ELF-1 (cell line): ENCODE measurements at regions not wholly inside any gene's neighbourhood (a gene's known extent, or its start where the extent isn't known, plus 50 kb on each side); places are given as distances from the start of the nearest gene placed in this dataset.
A peak's percentile ranks its signal among the peaks of the same experiment; 100 is the strongest.
"Not testable (repeated sequence)": the region's sequence is repeated elsewhere in the genome, so short reads cannot be mapped to it uniquely, and the experiment has no call there.

Experiments used
- DNase-seq: peaks from one replicate; pipeline ENCODE4 v3.0.0-alpha.2; 2016; ENCODE audit warnings: low read depth, low spot score

GRCh38 chr4:159934602-159935001, 831.7 kb downstream of the RAPGEF2 start:
- not testable (repeated sequence) for DNase-seq

DNA sequence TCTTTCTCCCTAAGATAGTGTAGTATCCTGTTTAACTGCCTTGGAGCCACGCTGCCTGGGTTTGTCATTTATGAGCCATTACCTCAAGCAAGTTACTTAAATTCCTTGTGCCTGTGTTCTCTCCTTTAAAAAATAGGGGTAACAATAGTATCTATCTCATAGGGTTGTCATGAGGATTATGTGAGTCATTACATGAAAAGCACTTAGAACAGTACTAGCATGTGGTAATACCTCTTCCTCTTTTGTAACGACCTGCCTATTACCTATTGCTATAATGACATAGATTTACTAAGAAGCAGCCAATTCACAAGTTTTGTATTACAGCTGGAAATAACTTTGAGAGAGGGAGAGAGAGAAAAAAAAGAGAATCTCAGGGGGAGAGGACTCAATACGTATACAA, 834.7 kb downstream of the RAPGEF2 start:
- no peak for DNase-seq

- not testable (repeated sequence) for DNase-seq
Measured at GRCh38 chr4:159939681-159940080, 836.8 kb downstream of the RAPGEF2 start.

DNA sequence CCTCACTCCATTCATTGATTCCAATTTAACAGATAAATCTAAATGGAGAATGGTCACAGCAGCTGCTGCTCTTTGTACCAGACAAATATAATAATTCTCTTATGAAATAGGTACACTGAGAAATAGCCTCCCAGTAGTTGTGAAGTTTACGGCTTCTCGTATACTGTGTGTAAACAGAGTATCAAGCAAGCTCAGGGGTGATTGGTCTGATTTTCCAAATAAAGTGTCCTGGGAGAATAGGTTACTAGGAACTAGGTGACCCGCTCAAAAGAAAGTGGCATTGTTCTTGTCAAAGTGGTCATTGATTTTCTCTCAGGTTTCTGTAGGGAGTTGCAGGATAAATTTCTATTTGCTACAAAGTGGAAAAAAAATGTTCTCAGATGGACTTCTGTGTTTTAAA, 838.2 kb downstream of the RAPGEF2 start:
- no peak for DNase-seq

GRCh38 chr4:159944477-159944876, 841.6 kb downstream of the RAPGEF2 start:
- no peak for DNase-seq

DNA sequence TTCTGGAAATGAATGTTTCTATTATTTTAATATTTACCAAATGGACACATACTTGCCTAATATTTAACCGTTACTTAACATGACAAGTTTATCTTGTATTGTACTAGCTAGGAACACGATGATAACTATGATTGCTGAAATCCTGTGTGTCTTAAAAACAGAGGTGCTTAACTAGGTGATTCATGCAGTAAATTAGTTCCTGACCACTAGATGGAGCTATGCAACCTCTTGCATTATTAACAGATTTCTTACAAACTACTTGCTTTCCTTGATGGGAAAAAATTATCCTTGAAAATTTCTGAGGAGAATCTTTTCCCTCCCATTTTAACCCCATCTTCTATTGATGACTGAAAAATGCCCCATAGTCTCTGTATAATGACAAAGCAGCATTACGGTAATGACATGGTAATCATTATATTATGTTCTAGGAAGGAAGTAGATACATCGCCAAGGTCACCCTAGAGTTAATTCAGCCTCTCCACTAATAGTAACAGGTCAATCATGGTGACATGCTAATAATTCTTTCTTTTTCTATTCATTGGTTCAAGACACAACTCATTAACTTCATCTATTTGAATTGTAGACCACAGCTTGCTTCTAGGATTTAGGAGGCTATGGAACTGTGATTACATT, 844.2 kb downstream of the RAPGEF2 start:
- no peak for DNase-seq

- DNase-seq = peak; percentile 14
Measured at GRCh38 chr4:159950707-159951106, 847.8 kb downstream of the RAPGEF2 start.

DNA sequence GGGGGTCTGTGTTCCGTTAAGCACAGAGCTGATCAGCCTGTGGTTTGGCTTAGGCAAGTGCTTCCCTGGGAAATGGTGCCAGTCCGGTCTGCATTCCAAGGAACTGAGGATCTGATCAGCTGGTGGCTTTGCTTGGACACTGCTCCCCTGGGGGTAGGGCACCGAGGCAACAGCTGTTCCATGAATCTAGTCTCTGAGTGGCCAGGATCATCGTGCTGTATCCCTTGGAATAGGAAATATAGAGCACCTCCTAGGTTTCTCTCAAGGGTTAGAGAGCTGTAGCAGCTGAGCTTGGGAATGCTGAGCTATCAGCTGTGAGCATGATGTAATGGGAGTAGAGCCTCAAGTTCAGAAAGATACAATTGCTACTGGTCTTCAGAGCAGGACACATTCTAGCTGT, 863.9 kb downstream of the RAPGEF2 start:
- DNase-seq = no peak

DNA sequence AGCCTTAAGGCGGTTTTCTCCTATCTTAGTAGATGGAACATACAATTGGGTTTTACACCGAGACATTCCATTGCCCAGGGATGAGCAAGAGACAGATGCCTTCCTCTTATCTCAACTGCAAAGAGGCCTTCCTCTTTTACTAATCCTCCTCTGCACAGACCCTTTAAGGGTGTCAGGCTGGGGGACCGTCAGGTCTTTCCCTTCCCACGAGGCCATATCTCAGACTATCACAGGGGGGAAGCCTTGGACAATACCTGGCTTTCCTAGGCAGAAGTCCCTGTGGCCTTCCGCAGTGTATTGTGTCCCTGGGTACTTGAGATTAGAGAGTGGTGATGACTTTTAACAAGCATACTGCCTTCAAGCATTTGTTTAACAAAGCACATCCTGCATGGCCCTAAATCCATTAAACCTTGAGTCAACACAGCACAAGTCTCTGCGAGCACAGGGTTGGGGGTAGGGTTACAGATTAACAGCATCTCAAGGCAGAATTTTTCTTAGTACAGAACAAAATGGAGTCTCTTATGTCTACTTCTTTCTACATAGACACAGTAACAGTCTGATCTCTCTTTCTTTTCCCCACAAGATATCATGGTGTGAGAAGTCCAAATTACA, 874.1 kb downstream of the RAPGEF2 start:
- DNase-seq = peak; percentile 74

DNA sequence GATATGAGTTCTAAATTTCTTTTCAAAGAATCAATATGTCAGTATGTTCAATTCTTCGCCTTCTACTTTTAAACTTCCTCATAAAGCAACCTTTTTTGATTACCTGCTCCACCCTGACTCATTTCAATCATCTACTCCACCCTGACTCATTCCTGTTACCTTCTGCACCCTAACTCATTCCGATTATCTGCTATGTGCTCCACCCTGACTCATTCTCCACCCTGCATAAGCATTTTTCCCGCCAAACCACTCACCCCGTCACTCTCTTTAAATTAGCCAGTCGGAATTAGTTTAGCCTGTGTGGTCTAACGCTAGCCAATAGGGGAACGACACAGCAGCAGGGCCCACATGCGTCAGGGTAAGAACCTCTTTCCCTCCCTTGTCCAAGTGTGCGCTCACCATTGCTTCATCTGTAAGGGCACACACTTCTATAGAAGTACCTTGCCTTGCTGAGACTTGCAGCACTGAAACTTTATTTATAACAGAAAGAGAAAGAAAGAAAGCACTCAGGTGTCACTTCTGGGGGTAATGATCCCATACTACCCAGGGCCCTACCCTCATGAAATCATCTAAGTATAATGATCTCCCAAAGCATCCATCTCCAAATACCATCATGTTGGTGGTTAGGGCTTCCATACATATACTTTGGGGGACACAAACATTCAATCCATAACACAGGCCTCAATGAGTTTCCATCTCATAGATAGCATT, 875.2 kb downstream of the RAPGEF2 start:
- no peak for DNase-seq

GRCh38 chr4:159979351-159979750, 876.5 kb downstream of the RAPGEF2 start:
- DNase-seq = no peak

- DNase-seq = no peak
Measured at GRCh38 chr4:159979953-159980352, 877.1 kb downstream of the RAPGEF2 start.

DNA sequence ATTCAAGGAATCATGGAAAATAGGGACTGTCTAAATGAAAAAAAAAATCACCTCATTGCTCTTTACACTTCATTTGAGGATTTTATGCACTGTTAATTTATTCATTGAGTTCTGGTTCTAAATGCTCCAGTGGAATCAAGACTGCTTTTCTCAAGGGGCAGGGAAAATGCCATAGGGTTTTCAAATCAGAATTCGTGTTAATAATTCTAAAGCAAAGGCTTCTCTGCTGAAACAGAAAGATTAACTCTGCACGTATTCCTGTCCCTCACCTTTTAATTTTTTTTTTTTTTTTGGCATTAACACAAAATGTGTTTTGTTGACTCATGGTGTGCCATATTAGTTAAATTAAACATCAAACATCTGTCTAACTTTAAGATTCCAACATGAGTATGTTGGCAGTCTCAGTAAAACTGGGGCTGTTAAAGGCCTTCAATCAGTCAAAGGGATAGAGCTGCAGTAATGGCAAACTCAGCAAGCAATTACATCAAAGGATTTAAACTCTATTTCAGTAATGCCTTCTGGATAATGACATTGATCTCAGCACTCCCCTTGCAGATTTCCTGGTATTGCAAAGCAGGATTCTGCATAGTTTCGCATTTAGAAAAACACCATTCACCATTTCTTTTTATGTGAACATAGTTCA, 878.1 kb downstream of the RAPGEF2 start:
- no peak for DNase-seq

- DNase-seq = no peak
Measured at GRCh38 chr4:159981469-159981856, 878.6 kb downstream of the RAPGEF2 start.

DNA sequence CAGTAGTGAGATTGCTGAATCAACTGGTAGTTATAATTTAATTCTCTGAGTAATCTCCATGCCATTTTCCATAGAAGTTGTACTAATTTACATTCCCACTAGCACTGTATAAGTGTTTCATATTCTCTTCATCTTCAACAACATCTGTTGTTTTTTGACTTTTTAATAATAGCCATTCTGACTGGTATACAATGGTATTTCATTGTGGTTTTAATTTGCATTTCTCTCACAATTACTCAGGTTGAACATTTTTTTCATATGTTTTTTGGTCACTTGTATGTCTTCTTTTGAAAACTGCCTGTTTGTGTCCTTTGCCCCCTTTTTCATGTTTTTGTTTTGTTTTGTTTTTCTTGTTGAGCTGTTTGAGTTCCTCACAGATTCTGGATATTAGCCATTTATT, 880.2 kb downstream of the RAPGEF2 start:
- no peak for DNase-seq

DNA sequence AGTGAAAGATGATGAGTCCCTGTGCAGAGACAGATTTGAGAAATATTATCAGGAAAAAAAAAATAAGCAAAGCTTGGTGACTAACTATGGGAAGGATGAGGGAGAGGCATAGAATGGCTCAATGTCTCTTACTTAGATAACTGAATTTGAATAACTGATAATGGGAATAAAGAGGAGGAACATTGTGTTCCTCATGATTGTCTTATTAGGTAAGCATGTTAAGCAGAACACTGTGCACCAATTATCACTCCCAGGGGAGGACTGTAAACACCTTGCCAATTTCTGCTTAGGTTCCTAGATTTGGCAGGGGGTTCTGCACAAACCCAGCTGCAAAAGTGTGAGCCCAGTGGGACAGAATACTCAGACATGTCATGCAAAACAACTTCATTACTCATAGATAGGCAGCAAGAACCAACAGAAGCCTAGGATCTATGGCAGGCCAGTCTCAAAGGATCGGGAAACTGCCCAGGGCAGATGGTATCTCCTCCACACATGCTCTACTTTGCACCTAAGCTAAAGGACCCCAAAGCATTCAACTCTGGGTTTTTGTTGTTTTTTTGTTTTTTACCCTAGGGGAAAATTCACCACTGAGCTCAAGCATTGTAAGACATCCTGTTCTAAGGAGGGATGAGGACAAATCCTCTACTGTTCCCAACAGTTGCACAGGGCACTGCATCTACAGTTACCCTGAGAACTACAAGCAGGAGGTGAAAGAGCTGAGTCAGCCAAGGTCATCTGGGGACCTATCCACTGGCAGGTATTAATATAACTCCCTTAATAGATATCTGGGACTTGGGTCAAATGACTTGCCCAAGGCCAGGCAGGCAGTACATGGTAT, 907.0 kb downstream of the RAPGEF2 start:
- no peak for DNase-seq

- DNase-seq = no peak
Measured at GRCh38 chr4:160019936-160020335, 917.1 kb downstream of the RAPGEF2 start.

DNA sequence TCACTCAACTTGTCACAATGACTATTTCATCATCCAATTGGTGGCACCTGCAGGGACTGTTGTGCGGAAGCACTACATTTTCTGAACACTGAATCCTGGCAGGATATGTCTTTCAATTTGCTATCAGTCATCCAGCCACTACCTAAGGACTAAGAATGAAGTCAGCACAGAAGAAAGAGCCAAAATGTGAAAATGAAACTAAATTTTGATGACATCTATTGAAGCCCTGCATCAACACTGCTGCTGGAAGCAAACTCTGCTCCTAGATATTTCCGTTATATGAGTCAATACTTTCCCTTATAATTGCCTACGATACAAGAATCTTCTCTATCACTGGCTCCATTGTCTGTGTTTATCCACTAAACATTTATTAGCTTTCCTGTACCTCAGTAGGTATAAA, 917.9 kb downstream of the RAPGEF2 start:
- DNase-seq = no peak

- no peak for DNase-seq
Measured at GRCh38 chr4:160021870-160022269, 919.0 kb downstream of the RAPGEF2 start.

- DNase-seq = peak; percentile 57
Measured at GRCh38 chr4:160026721-160027120, 923.8 kb downstream of the RAPGEF2 start.

DNA sequence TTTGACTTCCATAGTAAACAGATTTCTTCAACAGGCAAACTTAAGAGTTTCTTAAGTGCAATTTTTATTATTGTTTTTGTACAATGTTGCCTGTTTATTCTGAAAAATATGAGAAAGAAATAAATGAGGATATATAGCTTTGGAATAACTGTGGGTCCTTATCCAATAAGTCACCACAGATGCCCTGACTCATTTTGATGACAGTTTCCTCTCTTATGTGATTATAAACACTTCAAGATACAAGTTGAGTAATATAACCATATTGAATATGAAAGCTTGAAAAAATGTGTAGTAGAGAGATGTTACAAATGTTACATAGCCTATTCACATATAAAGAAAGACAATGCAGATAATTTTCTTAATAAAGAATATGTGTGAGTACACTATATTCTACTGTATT, 931.6 kb downstream of the RAPGEF2 start:
- no peak for DNase-seq

GRCh38 chr4:160038615-160039014, 935.7 kb downstream of the RAPGEF2 start:
- no peak for DNase-seq
